ENCODE measurements at regions not wholly inside any gene's neighbourhood (a gene's known extent, or its start where the extent isn't known, plus 50 kb on each side); places are given as distances from the start of the nearest gene placed in this dataset.

GRCh38 chr2:39568561-39569006 lies 97.1 kb upstream of the TMEM178A start (continued):
- TF ChIP-seq ZEB1 (IDR thresholded peaks at IDR 0.05; ENCODE audit: insufficient replicate concordance, low read depth) (no peak), PAXIP1 (CRISPR knock-in tag; conservative IDR thresholded peaks at IDR 0.05) (0 out of 2 replicates have a peak, but pooled peaks have one; percentile 8), NR3C1 (CRISPR knock-in tag; IDR thresholded peaks at IDR 0.05) (no peak), SNRNP70 (IDR thresholded peaks at IDR 0.05; ENCODE audit: low read depth, low read length) (no peak), ZNF607 (CRISPR knock-in tag; IDR thresholded peaks at IDR 0.05; ENCODE audit: borderline replicate concordance) (no peak), RBFOX2 (IDR thresholded peaks at IDR 0.05; ENCODE audit: low read depth, low read length) (no peak), SOX6 (IDR thresholded peaks at IDR 0.05) (no peak), SOX6 (CRISPR knock-in tag; IDR thresholded peaks at IDR 0.05) (no peak), CAMTA2 (CRISPR knock-in tag; IDR thresholded peaks at IDR 0.05; ENCODE audit: borderline replicate concordance) (no peak), FOSL2 (CRISPR knock-in tag; IDR thresholded peaks at IDR 0.05) (peak; percentile 71; the same call in 1 of the 2 replicates), FUBP1 (CRISPR knock-in tag; IDR thresholded peaks at IDR 0.05; ENCODE audit: borderline replicate concordance) (no peak), ZNF598 (CRISPR knock-in tag; IDR thresholded peaks at IDR 0.05; ENCODE audit: borderline replicate concordance) (no peak), ZC3H13 (CRISPR knock-in tag; IDR thresholded peaks at IDR 0.05) (no peak), ATF7 (IDR thresholded peaks at IDR 0.05) (no peak), ATF7 (CRISPR knock-in tag; IDR thresholded peaks at IDR 0.05) (no peak), ZNF605 (CRISPR knock-in tag; IDR thresholded peaks at IDR 0.05) (no peak), ZNF253 (CRISPR knock-in tag; IDR thresholded peaks at IDR 0.05; ENCODE audit: borderline replicate concordance) (no peak), ZNF660 (CRISPR knock-in tag; IDR thresholded peaks at IDR 0.05; ENCODE audit: borderline replicate concordance, low read depth) (no peak)
